Endothelial cell of umbilical vein (primary cell): ENCODE measurements at regions not wholly inside any gene's neighbourhood (a gene's known extent, or its start where the extent isn't known, plus 50 kb on each side); places are given as distances from the start of the nearest gene placed in this dataset.

ENCODE experiments used
- BruUV-seq: library from RNA; stranded (reverse); fragments of 400-500 nt; replicated peaks from 2 replicates; lab custom pipeline; 2021; lab: Mats Ljungman, UMichigan
- CTCF ChIA-PET: fragments of 300-600, 350-600 bp; sonication (Branson Sonifier 250); formaldehyde crosslinking; loops from one replicate; lab custom pipeline; 2021; ENCODE audit warnings: antibody characterized with exemption, inconsistent platforms; lab: Charles Lee
- POLR2A ChIA-PET: fragments of 300-600, 350-600 bp; sonication (Branson Sonifier 250); formaldehyde crosslinking; loops from one replicate; lab custom pipeline; 2021; ENCODE audit warnings: antibody characterized with exemption, inconsistent platforms; lab: Charles Lee
- DNase-seq: peaks from one replicate; pipeline ENCODE4 v3.0.0-alpha.2; 2011; ENCODE audit warnings: low read depth, low spot score
- FAIRE-seq: peaks from 2 replicates; lab custom pipeline; 2011; peaks lifted over from hg19 to GRCh38; lab: Jason Lieb, UNC
- H2AFZ ChIP-seq: 2 replicates; pipeline ENCODE4 v1.6.0; 2012; ENCODE audit warnings: low read depth, low read length, control low read depth, inconsistent platforms
- H3K27ac ChIP-seq: 2 replicates; pipeline ENCODE4 v1.5.1; 2011; ENCODE audit warnings: low read depth, mild to moderate bottlenecking, control low read depth, low read length, moderate library complexity; ENCODE audit not compliant: insufficient read depth
- H3K27me3 ChIP-seq, 2 experiments: 2 replicates each; pipeline versions ENCODE4 v1.6.0 to v1.6.1; 2011; ENCODE audit warnings: low read length in 2 of 2, mixed read lengths in 1 of 2; ENCODE audit not compliant: control insufficient read depth in 2 of 2, insufficient read depth in 2 of 2
- H3K36me3 ChIP-seq, 2 experiments: 2 replicates in 1 of 2; 3 replicates in 1 of 2; pipeline ENCODE4 v1.5.1; 2011; ENCODE audit warnings: low read length in 2 of 2, mild to moderate bottlenecking in 1 of 2, moderate library complexity in 1 of 2; ENCODE audit not compliant: control insufficient read depth in 2 of 2, insufficient read depth in 2 of 2; ENCODE audit errors: extremely low read depth in 1 of 2
- H3K4me1 ChIP-seq: 3 replicates; pipeline ENCODE4 v1.5.1; 2011; ENCODE audit warnings: mild to moderate bottlenecking, low read length; ENCODE audit not compliant: control insufficient read depth, insufficient read depth; ENCODE audit errors: extremely low read depth
- H3K4me2 ChIP-seq: 2 replicates; pipeline ENCODE4 v1.6.1; 2011; ENCODE audit warnings: low read length, control low read depth, mixed read lengths; ENCODE audit not compliant: insufficient read depth
- H3K4me3 ChIP-seq, 3 experiments: fragments of 200-600 bp in 1 of 3; sonication (generic), shearing (Covaris generic) in 1 of 3; replicated peaks in 1 of 3; 2 replicates each; pipeline ENCODE4 v1.5.1; 2011 to 2016; ENCODE audit warnings: control low read depth in 3 of 3, low read length in 3 of 3, mild to moderate bottlenecking in 2 of 3, inconsistent platforms in 1 of 3, low read depth in 1 of 3, moderate library complexity in 1 of 3; ENCODE audit not compliant: insufficient read depth in 1 of 3
- H3K79me2 ChIP-seq: 2 replicates; pipeline ENCODE4 v1.6.0; 2012; ENCODE audit warnings: low read length, inconsistent platforms; ENCODE audit not compliant: control insufficient read depth, insufficient read depth
- H3K9ac ChIP-seq: replicated peaks from 2 replicates; pipeline ENCODE3; 2011; ENCODE audit warnings: low read length, control low read depth; ENCODE audit not compliant: insufficient read depth; ENCODE audit errors: extremely low read depth
- H3K9me1 ChIP-seq: replicated peaks from 3 replicates; pipeline ENCODE4 v1.6.0; 2011; ENCODE audit warnings: mild to moderate bottlenecking, low read length; ENCODE audit not compliant: control insufficient read depth, insufficient read depth; ENCODE audit errors: extremely low read depth
- H3K9me3 ChIP-seq: replicated peaks from 2 replicates; pipeline ENCODE4 v1.5.1; 2012; ENCODE audit warnings: low read length, inconsistent platforms; ENCODE audit not compliant: control insufficient read depth, insufficient read depth
- H4K20me1 ChIP-seq: replicated peaks from 2 replicates; pipeline ENCODE3; 2011; ENCODE audit warnings: mild to moderate bottlenecking, low read length; ENCODE audit not compliant: control insufficient read depth, insufficient read depth; ENCODE audit errors: extremely low read depth
- EZH2 ChIP-seq: IDR thresholded peaks from 2 replicates; pipeline ENCODE4 v1.6.1; 2012; ENCODE audit warnings: borderline replicate concordance, low read depth, mild to moderate bottlenecking, moderate library complexity, low read length, inconsistent platforms; ENCODE audit not compliant: severe bottlenecking
- FOS ChIP-seq: IDR thresholded peaks from 2 replicates; pipeline ENCODE4 v1.6.1; 2011; ENCODE audit warnings: mild to moderate bottlenecking, low read length, moderate library complexity, borderline replicate concordance; ENCODE audit not compliant: insufficient read depth
- GATA2 ChIP-seq: IDR thresholded peaks from 2 replicates; pipeline ENCODE4 v1.7.0; 2011; ENCODE audit warnings: low read depth, mild to moderate bottlenecking, moderate library complexity, mixed read lengths, low read length; ENCODE audit not compliant: insufficient read length, insufficient read depth
- JUN ChIP-seq: IDR thresholded peaks from 2 replicates; pipeline ENCODE4 v1.6.1; 2011; ENCODE audit warnings: borderline replicate concordance, low read depth; ENCODE audit not compliant: insufficient read length, insufficient read depth
- MYC ChIP-seq: IDR thresholded peaks from one replicate; pipeline ENCODE4 v1.6.1; 2011; ENCODE audit warnings: mild to moderate bottlenecking, low read depth, low read length
- POLR2A ChIP-seq: IDR thresholded peaks from 2 replicates; pipeline ENCODE4 v1.6.1; 2012; ENCODE audit warnings: low read depth, mild to moderate bottlenecking, control low read depth, low read length
- POLR2AphosphoS5 ChIP-seq: IDR thresholded peaks from 2 replicates; pipeline ENCODE4 v1.6.1; 2012; ENCODE audit warnings: low read depth, mild to moderate bottlenecking, control low read depth, low read length, moderate library complexity; ENCODE audit not compliant: insufficient read depth
- dilution Hi-C: fragments of 300-500 bp; cut with MboI; formaldehyde crosslinking; loops from one replicate; pipeline ENCODE4 v1.15.0; 2019; ENCODE audit warnings: low sequenced_read_pairs; ENCODE audit not compliant: extremely low pct_ligation_motif_present
- intact Hi-C: fragments of 100-400 bp; cut with micrococcal nuclease; formaldehyde crosslinking; loops from one replicate; pipeline ENCODE4 v1.10.0; 2022
- TF ChIP-seq, protein P1 (sequence below): IDR thresholded peaks from 2 replicates; pipeline ENCODE4 v1.6.1; 2011; ENCODE audit not compliant: insufficient read depth, insufficient read length
- TF ChIP-seq, protein P2 (sequence below), 2 donors: IDR thresholded peaks; 1 replicate in 1 of 2; 2 replicates in 1 of 2; pipeline ENCODE4 v1.5.1; 2011; ENCODE audit warnings: low read length in 2 of 2, mild to moderate bottlenecking in 2 of 2, moderate library complexity in 2 of 2, control low read depth in 1 of 2, inconsistent platforms in 1 of 2, low read depth in 1 of 2; ENCODE audit not compliant: insufficient read depth in 1 of 2; ENCODE audit errors: extremely low read depth in 1 of 2

DNA sequence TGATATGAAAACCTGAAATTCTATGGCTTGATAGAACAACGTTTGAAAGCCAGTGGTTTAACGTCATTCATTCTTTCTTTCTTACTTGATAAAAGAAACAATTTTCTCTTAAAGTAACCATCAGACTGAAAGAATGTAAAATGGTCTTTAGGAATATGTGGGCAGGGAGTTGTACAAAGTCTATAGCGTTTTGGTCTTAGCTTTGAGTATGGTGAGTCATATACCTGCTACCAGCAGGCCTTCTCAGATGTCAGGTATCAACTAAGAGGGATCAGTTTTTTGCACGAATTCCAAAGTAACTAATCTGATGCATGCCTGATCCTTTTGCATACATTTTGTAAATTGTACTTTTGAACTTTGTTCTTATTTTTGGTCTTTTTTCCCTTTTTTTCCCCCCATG lies 101.5 kb upstream of the DSEL start:
- Histone ChIP-seq H3K4me1 (no peaks in the 10 kb centered on the region), H3K9ac (no peak overlapping the region), H3K36me3 (no peaks in the 10 kb centered on the region), H2AFZ (no peak overlapping the region), H3K79me2 (no peaks in the 10 kb centered on the region), H3K9me1 (no peaks in the 10 kb centered on the region), H3K27ac (no peak overlapping the region), H3K4me2 (no peak overlapping the region), H3K27me3 (no peaks in the 10 kb centered on the region), H4K20me1 (no peaks in the 10 kb centered on the region), H3K9me3 (no peaks in the 10 kb centered on the region), H3K4me3 (no peak overlapping the region)
- no TSS peak for BruUV-seq
- FAIRE-seq (no peak), DNase-seq (no peak)
- CTCF ChIA-PET, result no interaction called here
- no peak for TF ChIP-seq FOS
- TF ChIP-seq POLR2A, result no peak
- TF ChIP-seq, protein P1, sequence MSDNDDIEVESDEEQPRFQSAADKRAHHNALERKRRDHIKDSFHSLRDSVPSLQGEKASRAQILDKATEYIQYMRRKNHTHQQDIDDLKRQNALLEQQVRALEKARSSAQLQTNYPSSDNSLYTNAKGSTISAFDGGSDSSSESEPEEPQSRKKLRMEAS, result no peak
- no peak for TF ChIP-seq MYC
- TF ChIP-seq GATA2, result no peak
- no peak for TF ChIP-seq JUN
- TF ChIP-seq POLR2AphosphoS5, result no peak
- TF ChIP-seq, protein P2, sequence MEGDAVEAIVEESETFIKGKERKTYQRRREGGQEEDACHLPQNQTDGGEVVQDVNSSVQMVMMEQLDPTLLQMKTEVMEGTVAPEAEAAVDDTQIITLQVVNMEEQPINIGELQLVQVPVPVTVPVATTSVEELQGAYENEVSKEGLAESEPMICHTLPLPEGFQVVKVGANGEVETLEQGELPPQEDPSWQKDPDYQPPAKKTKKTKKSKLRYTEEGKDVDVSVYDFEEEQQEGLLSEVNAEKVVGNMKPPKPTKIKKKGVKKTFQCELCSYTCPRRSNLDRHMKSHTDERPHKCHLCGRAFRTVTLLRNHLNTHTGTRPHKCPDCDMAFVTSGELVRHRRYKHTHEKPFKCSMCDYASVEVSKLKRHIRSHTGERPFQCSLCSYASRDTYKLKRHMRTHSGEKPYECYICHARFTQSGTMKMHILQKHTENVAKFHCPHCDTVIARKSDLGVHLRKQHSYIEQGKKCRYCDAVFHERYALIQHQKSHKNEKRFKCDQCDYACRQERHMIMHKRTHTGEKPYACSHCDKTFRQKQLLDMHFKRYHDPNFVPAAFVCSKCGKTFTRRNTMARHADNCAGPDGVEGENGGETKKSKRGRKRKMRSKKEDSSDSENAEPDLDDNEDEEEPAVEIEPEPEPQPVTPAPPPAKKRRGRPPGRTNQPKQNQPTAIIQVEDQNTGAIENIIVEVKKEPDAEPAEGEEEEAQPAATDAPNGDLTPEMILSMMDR (IDR thresholded peaks at IDR 0.05; ENCODE audit: extremely low read depth in 1 of 2, insufficient read depth in 1 of 2, low read depth in 1 of 2, low read length in 2 of 2), result no peak
- TF ChIP-seq EZH2, result no peak
- POLR2A ChIA-PET, result no interaction called here
- dilution Hi-C loops, result no loop called here
- intact Hi-C loops, result no loop called here
